Body of pancreas (tissue), 4 donors: ENCODE measurements at regions not wholly inside any gene's neighbourhood (a gene's known extent, or its start where the extent isn't known, plus 50 kb on each side); places are given as distances from the start of the nearest gene placed in this dataset.

Experiments
- POLR2A ChIP-seq, 3 donors: fragments of 450-650 bp; IDR thresholded peaks; one replicate each; pipeline ENCODE4 v1.6.1; 2016; ENCODE audit warnings: antibody characterized with exemption in 3 of 3, mild to moderate bottlenecking in 2 of 3
- TF ChIP-seq, protein P1 (sequence below), 7 experiments: fragments of 450-650 bp in 4 of 7; fragments of 200-600 bp in 3 of 7; sonication (generic) in 3 of 7; IDR thresholded peaks; one replicate each; pipeline ENCODE4 v1.5.1; 2016 to 2019; ENCODE audit warnings: antibody characterized with exemption in 7 of 7

DNA sequence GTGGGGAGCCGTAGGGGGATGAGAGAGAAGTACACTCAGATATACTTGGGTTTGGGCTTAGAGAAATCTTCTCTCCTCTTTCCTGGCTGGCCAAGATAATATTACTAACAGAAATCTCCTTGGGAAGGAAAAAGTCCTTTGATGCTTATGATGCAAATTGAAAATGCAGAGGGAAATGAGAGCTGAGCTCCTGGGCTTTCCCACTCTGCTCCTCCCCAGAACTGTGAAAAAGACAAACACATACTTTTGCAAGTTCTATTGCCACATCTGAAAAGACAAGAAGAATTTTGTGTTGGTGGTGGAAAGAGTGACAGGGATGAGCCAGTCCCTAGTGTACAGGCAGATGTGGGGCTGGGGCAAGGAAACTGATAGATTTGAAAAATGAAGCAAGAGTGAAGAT is 185.9 kb downstream of the ANKRD60 start:
- TF ChIP-seq, protein P1, sequence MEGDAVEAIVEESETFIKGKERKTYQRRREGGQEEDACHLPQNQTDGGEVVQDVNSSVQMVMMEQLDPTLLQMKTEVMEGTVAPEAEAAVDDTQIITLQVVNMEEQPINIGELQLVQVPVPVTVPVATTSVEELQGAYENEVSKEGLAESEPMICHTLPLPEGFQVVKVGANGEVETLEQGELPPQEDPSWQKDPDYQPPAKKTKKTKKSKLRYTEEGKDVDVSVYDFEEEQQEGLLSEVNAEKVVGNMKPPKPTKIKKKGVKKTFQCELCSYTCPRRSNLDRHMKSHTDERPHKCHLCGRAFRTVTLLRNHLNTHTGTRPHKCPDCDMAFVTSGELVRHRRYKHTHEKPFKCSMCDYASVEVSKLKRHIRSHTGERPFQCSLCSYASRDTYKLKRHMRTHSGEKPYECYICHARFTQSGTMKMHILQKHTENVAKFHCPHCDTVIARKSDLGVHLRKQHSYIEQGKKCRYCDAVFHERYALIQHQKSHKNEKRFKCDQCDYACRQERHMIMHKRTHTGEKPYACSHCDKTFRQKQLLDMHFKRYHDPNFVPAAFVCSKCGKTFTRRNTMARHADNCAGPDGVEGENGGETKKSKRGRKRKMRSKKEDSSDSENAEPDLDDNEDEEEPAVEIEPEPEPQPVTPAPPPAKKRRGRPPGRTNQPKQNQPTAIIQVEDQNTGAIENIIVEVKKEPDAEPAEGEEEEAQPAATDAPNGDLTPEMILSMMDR (IDR thresholded peaks at IDR 0.05) = no peak
- TF ChIP-seq POLR2A (IDR thresholded peaks at IDR 0.05) = no peak
